PFSK-1 (cell line): ENCODE measurements at regions not wholly inside any gene's neighbourhood (a gene's known extent, or its start where the extent isn't known, plus 50 kb on each side); places are given as distances from the start of the nearest gene placed in this dataset.

ENCODE experiments used
- FOXP2 ChIP-seq: optimal IDR thresholded peaks from 2 replicates; pipeline ENCODE3; 2011; ENCODE audit warnings: borderline replicate concordance, control low read depth, inconsistent platforms; ENCODE audit not compliant: insufficient read depth; ENCODE audit errors: extremely low read length, extremely low read depth
- POLR2AphosphoS5 ChIP-seq: IDR thresholded peaks from 2 replicates; pipeline ENCODE4 v1.6.1; 2012; ENCODE audit warnings: low read depth, mild to moderate bottlenecking, control low read depth, low read length, moderate library complexity
- REST ChIP-seq, 2 experiments: IDR thresholded peaks; 2 replicates each; pipeline versions ENCODE4 v1.6.1 to v1.8.0; 2011 to 2012; ENCODE audit warnings: low read depth in 2 of 2, low read length in 2 of 2, control low read depth in 1 of 2, inconsistent platforms in 1 of 2, mild to moderate bottlenecking in 1 of 2, moderate library complexity in 1 of 2; ENCODE audit not compliant: insufficient read depth in 1 of 2
- SIN3A ChIP-seq: IDR thresholded peaks from 2 replicates; pipeline ENCODE4 v1.6.1; 2012; ENCODE audit warnings: mild to moderate bottlenecking, low read length, moderate library complexity, borderline replicate concordance; ENCODE audit not compliant: insufficient read depth
- TAF1 ChIP-seq: IDR thresholded peaks from 2 replicates; pipeline ENCODE4 v1.6.1; 2012; ENCODE audit warnings: low read length, control low read depth, borderline replicate concordance; ENCODE audit not compliant: insufficient read depth

DNA sequence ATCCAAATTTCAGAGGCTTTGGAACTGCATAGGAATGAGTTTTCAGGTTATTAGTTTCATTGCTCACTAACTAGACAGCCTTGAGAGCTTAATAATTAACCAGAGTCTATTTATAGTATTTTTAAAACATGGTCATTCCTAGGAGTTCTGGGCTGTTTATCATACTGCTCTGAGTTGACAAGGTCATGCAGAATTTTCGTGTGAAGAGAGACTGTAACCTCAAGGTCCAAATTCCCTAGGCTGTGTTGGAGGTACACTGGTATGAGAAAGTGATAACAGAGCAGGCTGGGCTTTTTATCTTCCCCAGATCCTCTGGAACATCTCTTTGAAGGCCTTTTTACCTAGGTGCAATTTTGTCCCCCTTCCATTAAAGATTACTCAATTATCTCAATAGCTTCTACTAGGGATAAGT, 736.3 kb downstream of the LTN1 start:
- TF ChIP-seq TAF1 (no peak), REST (IDR thresholded peaks at IDR 0.05; ENCODE audit: insufficient read depth in 1 of 2, low read depth in 2 of 2, low read length in 2 of 2) (no peak), SIN3A (no peak), POLR2AphosphoS5 (no peak), FOXP2 (no peak)

DNA sequence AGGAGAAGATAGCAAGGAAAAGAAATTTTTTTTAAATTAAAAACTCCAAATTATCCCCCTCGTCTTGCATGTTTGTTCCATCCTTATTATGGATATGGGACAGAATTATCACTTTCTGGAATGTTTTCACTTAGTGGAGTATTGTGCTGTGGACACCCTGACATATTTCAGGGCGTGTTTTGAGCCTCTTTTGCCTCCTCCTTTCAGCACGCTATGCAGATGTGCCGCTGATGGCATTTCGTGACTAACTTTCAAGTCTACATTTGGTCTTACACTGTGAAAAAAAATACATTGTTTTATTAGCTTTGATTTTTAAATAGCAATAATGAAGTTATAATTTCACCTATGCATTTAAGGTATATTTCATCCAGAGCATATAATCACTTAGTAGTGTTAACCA, 738.7 kb downstream of the LTN1 start:
- TF ChIP-seq SIN3A (no peak), POLR2AphosphoS5 (no peak), TAF1 (no peak), REST (IDR thresholded peaks at IDR 0.05; ENCODE audit: insufficient read depth in 1 of 2, low read depth in 2 of 2, low read length in 2 of 2) (no peak), FOXP2 (no peak)

DNA sequence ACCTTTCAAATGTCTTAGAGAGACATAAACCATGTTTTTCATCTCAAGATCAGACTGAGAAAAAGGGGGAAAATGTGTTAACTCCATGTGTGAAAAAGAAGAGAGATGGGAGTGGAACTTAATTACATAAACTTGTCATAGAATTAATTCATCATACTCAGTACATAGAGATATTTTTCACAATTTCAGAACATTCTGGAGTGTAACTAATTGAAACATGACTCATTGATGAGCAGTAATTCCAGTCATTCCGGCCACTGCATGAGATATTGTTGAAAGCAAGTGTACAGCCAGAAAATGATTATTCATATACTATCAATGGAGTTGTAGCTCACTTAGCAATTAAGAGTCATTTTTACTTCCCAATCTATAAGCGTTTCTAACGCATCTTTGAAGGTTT, 739.3 kb downstream of the LTN1 start:
- TF ChIP-seq POLR2AphosphoS5 (no peak), TAF1 (no peak), SIN3A (no peak)

GRCh38 chr21:28252928-28253327, 739.7 kb downstream of the LTN1 start:
- TF ChIP-seq REST (IDR thresholded peaks at IDR 0.05; ENCODE audit: insufficient read depth in 1 of 2, low read depth in 2 of 2, low read length in 2 of 2) (no peak), FOXP2 (no peak), POLR2AphosphoS5 (no peak), SIN3A (no peak), TAF1 (no peak)

DNA sequence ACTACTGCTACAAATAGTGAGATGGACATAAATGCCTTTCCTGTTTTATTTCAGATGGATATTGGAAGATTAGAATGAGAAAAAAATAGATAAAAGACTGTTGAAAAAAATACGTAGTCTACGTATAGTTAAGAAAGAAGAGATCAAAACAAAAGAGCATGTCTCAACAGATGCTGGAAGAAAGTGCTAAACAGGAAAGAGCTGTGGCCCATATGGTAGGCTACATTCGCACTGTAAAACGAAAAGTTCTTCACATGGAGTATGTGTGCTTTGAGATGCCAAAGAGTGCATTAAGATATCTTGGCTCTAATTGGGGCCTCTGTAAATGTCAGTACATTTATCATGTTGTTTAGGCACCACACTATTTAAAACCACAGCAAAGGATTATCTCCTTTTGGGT, 741.7 kb downstream of the LTN1 start:
- TF ChIP-seq FOXP2 (no peak), SIN3A (no peak), POLR2AphosphoS5 (no peak), TAF1 (no peak), REST (IDR thresholded peaks at IDR 0.05; ENCODE audit: insufficient read depth in 1 of 2, low read depth in 2 of 2, low read length in 2 of 2) (no peak)
